ENCODE measurements at regions not wholly inside any gene's neighbourhood (a gene's known extent, or its start where the extent isn't known, plus 50 kb on each side); places are given as distances from the start of the nearest gene placed in this dataset.

DNA sequence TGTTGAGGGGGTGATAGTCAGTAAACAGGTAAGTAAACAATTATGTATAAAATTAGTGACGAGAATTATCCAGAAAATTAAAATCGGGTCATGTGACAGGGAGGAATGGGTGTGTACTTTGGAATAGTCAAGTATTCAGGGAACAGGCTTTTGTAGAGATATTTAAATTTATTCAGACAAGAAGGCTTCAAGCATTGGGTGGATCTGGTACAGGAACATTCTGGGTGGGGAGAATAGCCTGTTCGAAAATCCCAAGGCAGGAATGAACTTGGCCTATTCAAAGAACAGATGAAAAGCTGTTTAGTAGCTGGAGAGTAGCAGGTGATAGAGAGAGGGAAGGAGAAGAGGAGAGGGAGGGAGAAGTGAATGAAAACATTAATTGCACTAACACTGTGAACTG, 448.9 kb upstream of the FZD8 start:
- DNase-seq (ENCODE audit: low read depth, low spot score) (no peak), ATAC-seq (no peak), FAIRE-seq (no peak)
- TF ChIP-seq SUPT20H (IDR thresholded peaks at IDR 0.05; ENCODE audit: borderline replicate concordance, control insufficient read depth, low read depth, low read length) (no peak), RAD51 (IDR thresholded peaks at IDR 0.05) (no peak), POLR2AphosphoS2 (IDR thresholded peaks at IDR 0.05; ENCODE audit: low read depth, low read length) (no peak), YY1 (IDR thresholded peaks at IDR 0.05; ENCODE audit: low read depth, low read length) (no peak), RBBP5 (conservative IDR thresholded peaks at IDR 0.05) (no peak)
- TF ChIP-seq, protein P1, sequence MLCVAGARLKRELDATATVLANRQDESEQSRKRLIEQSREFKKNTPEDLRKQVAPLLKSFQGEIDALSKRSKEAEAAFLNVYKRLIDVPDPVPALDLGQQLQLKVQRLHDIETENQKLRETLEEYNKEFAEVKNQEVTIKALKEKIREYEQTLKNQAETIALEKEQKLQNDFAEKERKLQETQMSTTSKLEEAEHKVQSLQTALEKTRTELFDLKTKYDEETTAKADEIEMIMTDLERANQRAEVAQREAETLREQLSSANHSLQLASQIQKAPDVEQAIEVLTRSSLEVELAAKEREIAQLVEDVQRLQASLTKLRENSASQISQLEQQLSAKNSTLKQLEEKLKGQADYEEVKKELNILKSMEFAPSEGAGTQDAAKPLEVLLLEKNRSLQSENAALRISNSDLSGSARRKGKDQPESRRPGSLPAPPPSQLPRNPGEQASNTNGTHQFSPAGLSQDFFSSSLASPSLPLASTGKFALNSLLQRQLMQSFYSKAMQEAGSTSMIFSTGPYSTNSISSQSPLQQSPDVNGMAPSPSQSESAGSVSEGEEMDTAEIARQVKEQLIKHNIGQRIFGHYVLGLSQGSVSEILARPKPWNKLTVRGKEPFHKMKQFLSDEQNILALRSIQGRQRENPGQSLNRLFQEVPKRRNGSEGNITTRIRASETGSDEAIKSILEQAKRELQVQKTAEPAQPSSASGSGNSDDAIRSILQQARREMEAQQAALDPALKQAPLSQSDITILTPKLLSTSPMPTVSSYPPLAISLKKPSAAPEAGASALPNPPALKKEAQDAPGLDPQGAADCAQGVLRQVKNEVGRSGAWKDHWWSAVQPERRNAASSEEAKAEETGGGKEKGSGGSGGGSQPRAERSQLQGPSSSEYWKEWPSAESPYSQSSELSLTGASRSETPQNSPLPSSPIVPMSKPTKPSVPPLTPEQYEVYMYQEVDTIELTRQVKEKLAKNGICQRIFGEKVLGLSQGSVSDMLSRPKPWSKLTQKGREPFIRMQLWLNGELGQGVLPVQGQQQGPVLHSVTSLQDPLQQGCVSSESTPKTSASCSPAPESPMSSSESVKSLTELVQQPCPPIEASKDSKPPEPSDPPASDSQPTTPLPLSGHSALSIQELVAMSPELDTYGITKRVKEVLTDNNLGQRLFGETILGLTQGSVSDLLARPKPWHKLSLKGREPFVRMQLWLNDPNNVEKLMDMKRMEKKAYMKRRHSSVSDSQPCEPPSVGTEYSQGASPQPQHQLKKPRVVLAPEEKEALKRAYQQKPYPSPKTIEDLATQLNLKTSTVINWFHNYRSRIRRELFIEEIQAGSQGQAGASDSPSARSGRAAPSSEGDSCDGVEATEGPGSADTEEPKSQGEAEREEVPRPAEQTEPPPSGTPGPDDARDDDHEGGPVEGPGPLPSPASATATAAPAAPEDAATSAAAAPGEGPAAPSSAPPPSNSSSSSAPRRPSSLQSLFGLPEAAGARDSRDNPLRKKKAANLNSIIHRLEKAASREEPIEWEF (IDR thresholded peaks at IDR 0.05; ENCODE audit: insufficient replicate concordance, low read depth, low read length) = no peak
- no peak overlapping the region for H3K4me3 ChIP-seq
- no peaks in the 10 kb centered on the region for H3K4me1 ChIP-seq (ENCODE audit: control insufficient read depth, insufficient read depth, low read length)
- 10% methylated on average over 3 of the region's 3 CpGs for WGBS (ENCODE audit: insufficient coverage, insufficient replicate concordance, low lambda C conversion rate, missing lambda C conversion rate)
- intact Hi-C loops (cut with micrococcal nuclease; ENCODE audit: unreplicated experiment) = no loop called here
- no peaks in the 10 kb centered on the region for H3K79me2 ChIP-seq (ENCODE audit: control insufficient read depth, insufficient read depth, low read length)
- H4K20me1 ChIP-seq (ENCODE audit: control insufficient read depth, insufficient read depth) = no peaks in the 10 kb centered on the region
- H3K36me3 ChIP-seq (ENCODE audit: control insufficient read depth in 2 of 2, insufficient read depth in 2 of 2, low read length in 1 of 2) = no peaks in the 10 kb centered on the region
- ChIA-PET RAD21 (ENCODE audit: unreplicated experiment) (no interaction called here), CTCF (no interaction called here), POLR2A (no interaction called here), SMC1A (ENCODE audit: uncharacterized antibody, unreplicated experiment) (no interaction called here)
- in situ Hi-C loops (cut with MboI) = no loop called here
- no peak overlapping the region for H3K27ac ChIP-seq (ENCODE audit: control insufficient read depth, insufficient read depth)
- no peaks in the 10 kb centered on the region for H3K9me3 ChIP-seq (replicated peaks; ENCODE audit: control insufficient read depth, insufficient read depth, low read length)
- no peaks in the 10 kb centered on the region for H3K27me3 ChIP-seq (replicated peaks in 1 of 2; ENCODE audit: control insufficient read depth in 2 of 2, insufficient read depth in 2 of 2, low read length in 1 of 2)
- H2AFZ ChIP-seq (ENCODE audit: control insufficient read depth, low read depth, low read length) = no peak overlapping the region
- BruUV-seq (replicated peaks) = no TSS peak
- H3K9ac ChIP-seq (ENCODE audit: control insufficient read depth, insufficient read depth, low read length) = no peak overlapping the region
- no peak overlapping the region for H3K4me2 ChIP-seq (ENCODE audit: control insufficient read depth, insufficient read depth)
